GM12878 (cell line): ENCODE measurements at regions not wholly inside any gene's neighbourhood (a gene's known extent, or its start where the extent isn't known, plus 50 kb on each side); places are given as distances from the start of the nearest gene placed in this dataset.
A peak's percentile ranks its signal among the peaks of the same experiment; 100 is the strongest.

Experiments
- ATAC-seq: fragments of 200-7000 bp; cut with Tn5 transposase; 3 replicates; pipeline ENCODE4 v1.9.1; 2020; ENCODE audit warnings: mild to moderate bottlenecking, moderate library complexity
- BruUV-seq: library from RNA; stranded (reverse); fragments of 400-500 nt; replicated peaks from 2 replicates; lab custom pipeline; 2021; lab: Mats Ljungman, UMichigan
- CTCF ChIA-PET: fragments of 300-600 bp; sonication (Branson Sonifier 250); formaldehyde crosslinking; extraction: SDS; loops from one replicate; lab custom pipeline; 2021; ENCODE audit warnings: inconsistent platforms; lab: Yijun Ruan, JAX
- POLR2A ChIA-PET: fragments of 350-600 bp; formaldehyde crosslinking; extraction: SDS; loops from one replicate; lab custom pipeline; 2021; ENCODE audit warnings: inconsistent platforms; lab: Charles Lee
- RAD21 ChIA-PET: fragments of 300-600 bp; sonication (Branson Sonifier 250); formaldehyde crosslinking; loops from one replicate; lab custom pipeline; 2023; ENCODE audit warnings: antibody characterized with exemption; ENCODE audit not compliant: unreplicated experiment; lab: Charles Lee
- SMC1A ChIA-PET: fragments of 300-600 bp; sonication (Branson Sonifier 250); formaldehyde crosslinking; loops from one replicate; lab custom pipeline; 2023; ENCODE audit not compliant: unreplicated experiment, uncharacterized antibody; lab: Charles Lee
- DNase-seq: peaks from one replicate; pipeline ENCODE4 v3.0.0-alpha.2; 2011; ENCODE audit warnings: low read depth, low spot score
- FAIRE-seq: peaks from 3 replicates; lab custom pipeline; 2011; peaks lifted over from hg19 to GRCh38; lab: Jason Lieb, UNC
- H2AFZ ChIP-seq: 2 replicates; pipeline ENCODE4 v1.6.0; 2011; ENCODE audit warnings: low read depth, low read length, control low read depth; ENCODE audit not compliant: control insufficient read depth
- H3K27ac ChIP-seq: 2 replicates; pipeline ENCODE4 v1.5.1; 2011; ENCODE audit warnings: control low read depth; ENCODE audit not compliant: control insufficient read depth, insufficient read depth
- H3K27me3 ChIP-seq, 2 experiments: replicated peaks in 1 of 2; 2 replicates each; pipeline versions ENCODE4 v1.6.0 to v1.6.1; 2011; ENCODE audit warnings: low read length in 1 of 2; ENCODE audit not compliant: control insufficient read depth in 2 of 2, insufficient read depth in 2 of 2
- H3K36me3 ChIP-seq, 2 experiments: 2 replicates each; pipeline ENCODE4 v1.5.1; 2011; ENCODE audit warnings: low read length in 1 of 2; ENCODE audit not compliant: control insufficient read depth in 2 of 2, insufficient read depth in 2 of 2
- H3K4me1 ChIP-seq: 2 replicates; pipeline ENCODE4 v1.6.1; 2011; ENCODE audit warnings: mild to moderate bottlenecking, low read length, moderate library complexity, mixed read lengths; ENCODE audit not compliant: control insufficient read depth, insufficient read depth
- H3K4me2 ChIP-seq: 2 replicates; pipeline ENCODE4 v1.6.0; 2011; ENCODE audit warnings: control low read depth; ENCODE audit not compliant: control insufficient read depth, insufficient read depth
- H3K4me3 ChIP-seq: fragments of 200-600 bp; sonication (generic); 2 replicates; pipeline ENCODE4 v1.5.1; 2016
- H3K79me2 ChIP-seq: 2 replicates; pipeline ENCODE4 v1.6.0; 2011; ENCODE audit warnings: low read length; ENCODE audit not compliant: control insufficient read depth, insufficient read depth
- H3K9ac ChIP-seq: 2 replicates; pipeline ENCODE4 v1.8.0; 2011; ENCODE audit warnings: low read length, control low read depth, mixed read lengths; ENCODE audit not compliant: control insufficient read depth, insufficient read depth
- H3K9me3 ChIP-seq: replicated peaks from 3 replicates; pipeline ENCODE4 v1.5.1; 2011; ENCODE audit warnings: mild to moderate bottlenecking, low read length; ENCODE audit not compliant: control insufficient read depth, insufficient read depth
- H4K20me1 ChIP-seq: 2 replicates; pipeline ENCODE4 v1.6.0; 2011; ENCODE audit not compliant: control insufficient read depth, insufficient read depth
- CHD2 ChIP-seq: IDR thresholded peaks from 2 replicates; pipeline ENCODE4 v1.6.1; 2011; ENCODE audit warnings: low read depth, low read length, improper control_type of control experiment, borderline replicate concordance
- CTCF ChIP-seq, 3 experiments: IDR thresholded peaks in 2 of 3; conservative IDR thresholded peaks in 1 of 3; 2 replicates each; pipeline ENCODE4 v1.5.1; 2011; ENCODE audit warnings: low read depth in 3 of 3, low read length in 3 of 3, mild to moderate bottlenecking in 3 of 3, control low read depth in 2 of 3, moderate library complexity in 2 of 3, inconsistent platforms in 1 of 3, mixed read lengths in 1 of 3; ENCODE audit not compliant: control insufficient read depth in 2 of 3, insufficient read depth in 1 of 3; ENCODE audit errors: extremely low read depth in 1 of 3
- IKZF1 ChIP-seq: fragments of 450-650 bp; conservative IDR thresholded peaks from 2 replicates; pipeline ENCODE4 v1.6.1; 2017; ENCODE audit warnings: antibody characterized with exemption, mild to moderate bottlenecking
- IRF4 ChIP-seq: IDR thresholded peaks from 2 replicates; pipeline ENCODE4 v1.6.1; 2011; ENCODE audit warnings: low read depth, low read length
- JUNB ChIP-seq: IDR thresholded peaks from 2 replicates; pipeline ENCODE4 v1.6.1; 2016; ENCODE audit warnings: antibody characterized with exemption, mild to moderate bottlenecking
- JUND ChIP-seq: IDR thresholded peaks from 2 replicates; pipeline ENCODE4 v1.6.1; 2012; ENCODE audit warnings: low read depth, mild to moderate bottlenecking, low read length, improper control_type of control experiment, moderate library complexity
- KAT2A ChIP-seq: conservative IDR thresholded peaks from 2 replicates; pipeline ENCODE4 v1.6.1; 2011; ENCODE audit warnings: low read depth, low read length; ENCODE audit not compliant: control insufficient read depth
- POU2F2 ChIP-seq: IDR thresholded peaks from 3 replicates; pipeline ENCODE4 v1.6.1; 2011; ENCODE audit warnings: low read depth, mild to moderate bottlenecking, low read length, borderline replicate concordance
- RAD21 ChIP-seq: IDR thresholded peaks from 2 replicates; pipeline ENCODE4 v1.6.1; 2011; ENCODE audit warnings: mild to moderate bottlenecking, low read depth, low read length, moderate library complexity; ENCODE audit not compliant: insufficient read depth
- SMC3 ChIP-seq: IDR thresholded peaks from 2 replicates; pipeline ENCODE4 v1.6.1; 2011; ENCODE audit warnings: low read length, improper control_type of control experiment, borderline replicate concordance
- YY1 ChIP-seq: IDR thresholded peaks from 2 replicates; pipeline ENCODE4 v1.6.1; 2011; ENCODE audit warnings: low read depth, mild to moderate bottlenecking, low read length
- WGBS: methylation state at CpG from one replicate; pipeline ENCODE4 v1.1.6; 2016; ENCODE audit warnings: low lambda C conversion rate; ENCODE audit not compliant: insufficient replicate concordance, insufficient coverage; ENCODE audit errors: missing lambda C conversion rate; 5-methylcytosine and 5-hydroxymethylcytosine counted together
- in situ Hi-C: fragments of 300-500 bp; cut with MboI; formaldehyde crosslinking; loops from 9 replicates; pipeline ENCODE4 v1.14.3; 2018; ENCODE audit warnings: mixed read lengths
- intact Hi-C: fragments of 100-400 bp; cut with micrococcal nuclease; formaldehyde crosslinking; loops from one replicate; pipeline ENCODE4 v1.14.2; 2022; ENCODE audit not compliant: unreplicated experiment

GRCh38 chr5:112491257-112491656 is 72.2 kb upstream of the EPB41L4A start:
- Histone ChIP-seq H3K79me2 (no peaks in the 10 kb centered on the region), H3K4me3 (no peak overlapping the region), H3K4me1 (no peaks in the 10 kb centered on the region), H3K9ac (no peak overlapping the region), H3K4me2 (no peak overlapping the region), H3K27me3 (no peaks in the 10 kb centered on the region; a peak in 1 of 4 replicates), H3K36me3 (no peaks in the 10 kb centered on the region), H4K20me1 (no peaks in the 10 kb centered on the region)
- ChIA-PET CTCF (interaction anchor here (0.6 to 7.6 kb wide), 11 partner anchors 13 to 315 kb away, joined by 3 to 195 read pairs (median 8); no protein-coding TSS in a partner anchor), RAD21 (interaction anchor here (2.2 to 3.8 kb wide), 3 partner anchors 37 to 60 kb away, joined by 11 to 81 read pairs (median 15); no protein-coding TSS in a partner anchor)
- WGBS, result 43% methylated on average over 5 of the region's 5 CpGs
- ATAC-seq (peak; percentile 74), FAIRE-seq (no peak)
- no TSS peak for BruUV-seq
- intact Hi-C loops, result no loop called here
- TF ChIP-seq POU2F2 (no peak), CTCF (IDR thresholded peaks at IDR 0.05 in 2 of 3, conservative IDR thresholded peaks at IDR 0.05 in 1 of 3; ENCODE audit: control insufficient read depth in 2 of 3, extremely low read depth in 1 of 3, insufficient read depth in 1 of 3, low read depth in 3 of 3, low read length in 3 of 3) (peak; percentile 28 to 60 (median 55))
- TF ChIP-seq, all 136 proteins: peak for 1
- Histone ChIP-seq H3K27ac (no peak overlapping the region), H2AFZ (no peak overlapping the region), H3K9me3 (no peaks in the 10 kb centered on the region)
- ChIA-PET POLR2A (no interaction called here), SMC1A (interaction anchor here (2.9 to 7.0 kb wide), 2 partner anchors 14 to 36 kb away, joined by 13 to 166 read pairs; no protein-coding TSS in a partner anchor)
- in situ Hi-C loops, result no loop called here
- no peak for DNase-seq

DNA sequence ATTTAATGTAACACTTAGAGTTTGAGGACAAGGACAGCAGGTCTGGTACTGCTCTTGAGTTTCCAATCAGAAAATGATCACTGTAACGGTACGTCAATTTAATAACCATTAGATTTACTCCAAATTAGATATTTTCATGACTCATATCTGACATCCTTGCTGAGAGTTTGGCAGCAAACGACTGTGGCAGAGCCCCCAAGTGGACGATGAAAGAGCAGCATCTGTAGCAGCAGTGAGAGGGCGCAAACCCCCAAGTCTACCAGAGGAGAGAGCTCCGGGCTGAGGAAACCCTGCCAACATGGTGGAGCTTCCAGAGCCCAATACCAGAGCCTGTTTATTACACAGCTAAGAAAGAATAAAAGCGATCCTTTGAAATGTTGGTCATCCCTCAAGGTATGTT is 73.2 kb upstream of the EPB41L4A start:
- peak; percentile 100 for ATAC-seq
- intact Hi-C loops, result loop anchor here (2.0 kb wide), 2 partner anchors 37 to 317 kb away; no protein-coding TSS in a partner anchor
- Histone ChIP-seq H2AFZ (no peak overlapping the region), H3K9me3 (no peaks in the 10 kb centered on the region), H3K9ac (no peak overlapping the region), H3K4me2 (no peak overlapping the region), H3K27ac (no peak overlapping the region), H3K4me1 (no peaks in the 10 kb centered on the region), H4K20me1 (no peaks in the 10 kb centered on the region), H3K79me2 (no peaks in the 10 kb centered on the region), H3K4me3 (no peak overlapping the region), H3K27me3 (no peaks in the 10 kb centered on the region; a peak in 1 of 4 replicates), H3K36me3 (no peaks in the 10 kb centered on the region)
- TF ChIP-seq CHD2 (no peak), YY1 (0 out of 2 replicates have a peak, but pooled peaks have one; percentile 36), KAT2A (no peak), IKZF1 (no peak), IRF4 (0 out of 2 replicates have a peak, but pooled peaks have one; percentile 20), RAD21 (peak; percentile 69), CTCF (IDR thresholded peaks at IDR 0.05 in 2 of 3, conservative IDR thresholded peaks at IDR 0.05 in 1 of 3; ENCODE audit: control insufficient read depth in 2 of 3, extremely low read depth in 1 of 3, insufficient read depth in 1 of 3, low read depth in 3 of 3, low read length in 3 of 3) (peak; percentile 79 to 86 (median 85)), SMC3 (peak; percentile 67; the same call in 1 of the 2 replicates), JUNB (peak; percentile 55), JUND (no peak)
- ChIA-PET RAD21 (interaction anchor here (0.8 to 3.8 kb wide), 15 partner anchors 30 to 512 kb away, joined by 3 to 81 read pairs (median 5); no protein-coding TSS in a partner anchor), SMC1A (interaction anchor here (0.7 to 7.0 kb wide), 26 partner anchors 11 to 320 kb away, joined by 3 to 166 read pairs (median 4); no protein-coding TSS in a partner anchor), POLR2A (interaction anchor here (0.6 kb wide), 2 partner anchors 36 to 349 kb away, joined by 3 to 4 read pairs; no protein-coding TSS in a partner anchor), CTCF (interaction anchor here (0.7 to 7.6 kb wide), 37 partner anchors 12 to 356 kb away, joined by 3 to 195 read pairs (median 5); no protein-coding TSS in a partner anchor)
- BruUV-seq, result no TSS peak
- WGBS, result 2% methylated on average over 7 of the region's 7 CpGs
- in situ Hi-C loops, result no loop called here
- DNase-seq, result peak; percentile 12
- FAIRE-seq, result peak; percentile 91
